SK-N-SH treated with all-trans-retinoic acid at 6 μM for 48 hours (cell line): ENCODE measurements at regions not wholly inside any gene's neighbourhood (a gene's known extent, or its start where the extent isn't known, plus 50 kb on each side); places are given as distances from the start of the nearest gene placed in this dataset.

Source experiments
- ATAC-seq: fragments of 200-7000 bp; cut with Tn5 transposase; 3 replicates; pipeline ENCODE4 v1.9.1; 2020; ENCODE audit warnings: mild to moderate bottlenecking, moderate library complexity
- ARNTL ChIP-seq: fragments of 450-650 bp; formaldehyde crosslinking; IDR thresholded peaks from 2 replicates; pipeline ENCODE4 v1.5.0; 2020; ENCODE audit warnings: low read depth, mild to moderate bottlenecking, moderate library complexity, borderline replicate concordance
- BACH2 ChIP-seq: fragments of 250-450 bp; sonication (Bioruptor Pico); IDR thresholded peaks from 2 replicates; pipeline ENCODE4 v1.9.0; 2021; ENCODE audit warnings: mild to moderate bottlenecking, borderline replicate concordance
- ESRRG ChIP-seq: fragments of 250-450 bp; sonication (Bioruptor Pico); IDR thresholded peaks from 2 replicates; pipeline ENCODE4 v1.6.1; 2021; ENCODE audit warnings: mild to moderate bottlenecking
- GLIS3 ChIP-seq: fragments of 250-450 bp; sonication (Bioruptor Pico); IDR thresholded peaks from 2 replicates; pipeline ENCODE4 v1.5.0; 2020; ENCODE audit warnings: mild to moderate bottlenecking, moderate library complexity
- ISL1 ChIP-seq: fragments of 250-450 bp; sonication (Bioruptor Pico); IDR thresholded peaks from 2 replicates; pipeline ENCODE4 v2.1.2; 2022; ENCODE audit warnings: mild to moderate bottlenecking, moderate library complexity
- OSR1 ChIP-seq: fragments of 250-450 bp; sonication (Bioruptor Pico); IDR thresholded peaks from 2 replicates; pipeline ENCODE4 v1.8.0; 2022; ENCODE audit warnings: moderate library complexity, mild to moderate bottlenecking, inconsistent platforms
- PPARA ChIP-seq: fragments of 250-450 bp; sonication (Bioruptor Pico); IDR thresholded peaks from 2 replicates; pipeline ENCODE4 v1.5.0; 2020; ENCODE audit warnings: mild to moderate bottlenecking, borderline replicate concordance
- SNAI2 ChIP-seq: fragments of 250-450 bp; sonication (Bioruptor Pico); IDR thresholded peaks from 2 replicates; pipeline ENCODE4 v1.5.0; 2020; ENCODE audit warnings: mild to moderate bottlenecking, moderate library complexity
- TCF4 ChIP-seq: fragments of 250-450 bp; sonication (Bioruptor Pico); IDR thresholded peaks from 2 replicates; pipeline ENCODE4 v1.8.0; 2021; ENCODE audit warnings: mild to moderate bottlenecking, moderate library complexity, borderline replicate concordance
- TOX ChIP-seq: fragments of 250-450 bp; sonication (Bioruptor Pico); IDR thresholded peaks from 2 replicates; pipeline ENCODE4 v1.8.0; 2021; ENCODE audit warnings: mild to moderate bottlenecking, moderate library complexity, borderline replicate concordance
- ZC3H10 ChIP-seq: fragments of 250-450 bp; sonication (Bioruptor Pico); IDR thresholded peaks from 2 replicates; pipeline ENCODE4 v1.5.1; 2021; ENCODE audit warnings: mild to moderate bottlenecking, moderate library complexity
- ZFP3 ChIP-seq: fragments of 250-450 bp; sonication (Bioruptor Pico); IDR thresholded peaks from 2 replicates; pipeline ENCODE4 v1.5.0; 2020; ENCODE audit warnings: mild to moderate bottlenecking, moderate library complexity
- ZNF565 ChIP-seq: fragments of 450-650 bp; formaldehyde crosslinking; conservative IDR thresholded peaks from 2 replicates; pipeline ENCODE4 v1.5.0; 2020; ENCODE audit warnings: low read depth, mild to moderate bottlenecking, moderate library complexity
- ZNF70 ChIP-seq: fragments of 450-650 bp; formaldehyde crosslinking; IDR thresholded peaks from 2 replicates; pipeline ENCODE4 v1.5.0; 2020; ENCODE audit warnings: mild to moderate bottlenecking, moderate library complexity
- TF ChIP-seq, protein P1 (sequence below): fragments of 250-450 bp; sonication (Bioruptor Pico); IDR thresholded peaks from 2 replicates; pipeline ENCODE4 v1.8.0; 2021; ENCODE audit warnings: low read depth, mild to moderate bottlenecking, moderate library complexity, borderline replicate concordance
- TF ChIP-seq, protein P2 (sequence below): fragments of 250-450 bp; sonication (Bioruptor Pico); IDR thresholded peaks from 2 replicates; pipeline ENCODE4 v1.5.1; 2020; ENCODE audit warnings: low read depth, mild to moderate bottlenecking, moderate library complexity
- TF ChIP-seq, protein P3 (sequence below): fragments of 250-450 bp; sonication (Bioruptor Pico); IDR thresholded peaks from 2 replicates; pipeline ENCODE4 v1.5.1; 2021; ENCODE audit warnings: mild to moderate bottlenecking, moderate library complexity
- TF ChIP-seq, protein P4 (sequence below): fragments of 250-450 bp; sonication (Bioruptor Pico); IDR thresholded peaks from 2 replicates; pipeline ENCODE4 v1.8.0; 2020; ENCODE audit warnings: mild to moderate bottlenecking, moderate library complexity, borderline replicate concordance

DNA sequence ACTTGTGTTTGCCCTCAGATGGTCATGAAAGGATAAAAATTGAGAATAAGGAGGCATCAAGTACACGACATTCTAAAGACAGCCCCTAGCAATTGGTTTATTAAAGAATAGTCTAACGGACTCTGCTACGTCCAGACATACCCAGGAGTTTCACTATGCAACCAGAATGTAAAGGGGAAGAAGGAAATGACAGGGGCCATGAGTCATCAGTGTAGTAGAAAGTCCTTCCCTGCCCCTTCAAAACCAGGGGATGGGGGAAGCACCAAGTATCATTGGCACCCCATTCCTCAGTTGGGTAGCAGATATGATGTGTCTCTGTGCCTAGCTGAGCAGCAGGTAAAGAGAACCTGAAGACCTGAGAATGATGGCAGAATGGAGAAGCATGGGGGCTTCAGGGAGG, 367.4 kb downstream of the IL20RB start:
- no peak for ATAC-seq
- no peak for TF ChIP-seq GLIS3 (CRISPR knock-in tag)
- TF ChIP-seq ZFP3 = no peak
- no peak for TF ChIP-seq OSR1 (CRISPR knock-in tag)
- TF ChIP-seq PPARA (CRISPR knock-in tag) = no peak
- no peak for TF ChIP-seq ZNF70 (CRISPR knock-in tag)
- TF ChIP-seq TCF4 (CRISPR knock-in tag) = no peak
- no peak for TF ChIP-seq BACH2 (CRISPR knock-in tag)
- TF ChIP-seq ZNF565 = no peak
- TF ChIP-seq ESRRG (CRISPR knock-in tag) = no peak
- TF ChIP-seq SNAI2 (CRISPR knock-in tag) = no peak
- no peak for TF ChIP-seq TOX (CRISPR knock-in tag)
- TF ChIP-seq, protein P1, sequence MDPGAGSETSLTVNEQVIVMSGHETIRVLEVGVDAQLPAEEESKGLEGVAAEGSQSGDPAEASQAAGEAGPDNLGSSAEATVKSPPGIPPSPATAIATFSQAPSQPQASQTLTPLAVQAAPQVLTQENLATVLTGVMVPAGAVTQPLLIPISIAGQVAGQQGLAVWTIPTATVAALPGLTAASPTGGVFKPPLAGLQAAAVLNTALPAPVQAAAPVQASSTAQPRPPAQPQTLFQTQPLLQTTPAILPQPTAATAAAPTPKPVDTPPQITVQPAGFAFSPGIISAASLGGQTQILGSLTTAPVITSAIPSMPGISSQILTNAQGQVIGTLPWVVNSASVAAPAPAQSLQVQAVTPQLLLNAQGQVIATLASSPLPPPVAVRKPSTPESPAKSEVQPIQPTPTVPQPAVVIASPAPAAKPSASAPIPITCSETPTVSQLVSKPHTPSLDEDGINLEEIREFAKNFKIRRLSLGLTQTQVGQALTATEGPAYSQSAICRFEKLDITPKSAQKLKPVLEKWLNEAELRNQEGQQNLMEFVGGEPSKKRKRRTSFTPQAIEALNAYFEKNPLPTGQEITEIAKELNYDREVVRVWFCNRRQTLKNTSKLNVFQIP (CRISPR knock-in tag) = no peak
- TF ChIP-seq, protein P2, sequence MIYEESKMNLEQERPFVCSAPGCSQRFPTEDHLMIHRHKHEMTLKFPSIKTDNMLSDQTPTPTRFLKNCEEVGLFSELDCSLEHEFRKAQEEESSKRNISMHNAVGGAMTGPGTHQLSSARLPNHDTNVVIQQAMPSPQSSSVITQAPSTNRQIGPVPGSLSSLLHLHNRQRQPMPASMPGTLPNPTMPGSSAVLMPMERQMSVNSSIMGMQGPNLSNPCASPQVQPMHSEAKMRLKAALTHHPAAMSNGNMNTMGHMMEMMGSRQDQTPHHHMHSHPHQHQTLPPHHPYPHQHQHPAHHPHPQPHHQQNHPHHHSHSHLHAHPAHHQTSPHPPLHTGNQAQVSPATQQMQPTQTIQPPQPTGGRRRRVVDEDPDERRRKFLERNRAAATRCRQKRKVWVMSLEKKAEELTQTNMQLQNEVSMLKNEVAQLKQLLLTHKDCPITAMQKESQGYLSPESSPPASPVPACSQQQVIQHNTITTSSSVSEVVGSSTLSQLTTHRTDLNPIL (CRISPR knock-in tag) = no peak
- TF ChIP-seq ISL1 (CRISPR knock-in tag) = no peak
- TF ChIP-seq, protein P3, sequence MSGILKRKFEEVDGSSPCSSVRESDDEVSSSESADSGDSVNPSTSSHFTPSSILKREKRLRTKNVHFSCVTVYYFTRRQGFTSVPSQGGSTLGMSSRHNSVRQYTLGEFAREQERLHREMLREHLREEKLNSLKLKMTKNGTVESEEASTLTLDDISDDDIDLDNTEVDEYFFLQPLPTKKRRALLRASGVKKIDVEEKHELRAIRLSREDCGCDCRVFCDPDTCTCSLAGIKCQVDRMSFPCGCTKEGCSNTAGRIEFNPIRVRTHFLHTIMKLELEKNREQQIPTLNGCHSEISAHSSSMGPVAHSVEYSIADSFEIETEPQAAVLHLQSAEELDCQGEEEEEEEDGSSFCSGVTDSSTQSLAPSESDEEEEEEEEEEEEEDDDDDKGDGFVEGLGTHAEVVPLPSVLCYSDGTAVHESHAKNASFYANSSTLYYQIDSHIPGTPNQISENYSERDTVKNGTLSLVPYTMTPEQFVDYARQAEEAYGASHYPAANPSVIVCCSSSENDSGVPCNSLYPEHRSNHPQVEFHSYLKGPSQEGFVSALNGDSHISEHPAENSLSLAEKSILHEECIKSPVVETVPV (CRISPR knock-in tag) = no peak

DNA sequence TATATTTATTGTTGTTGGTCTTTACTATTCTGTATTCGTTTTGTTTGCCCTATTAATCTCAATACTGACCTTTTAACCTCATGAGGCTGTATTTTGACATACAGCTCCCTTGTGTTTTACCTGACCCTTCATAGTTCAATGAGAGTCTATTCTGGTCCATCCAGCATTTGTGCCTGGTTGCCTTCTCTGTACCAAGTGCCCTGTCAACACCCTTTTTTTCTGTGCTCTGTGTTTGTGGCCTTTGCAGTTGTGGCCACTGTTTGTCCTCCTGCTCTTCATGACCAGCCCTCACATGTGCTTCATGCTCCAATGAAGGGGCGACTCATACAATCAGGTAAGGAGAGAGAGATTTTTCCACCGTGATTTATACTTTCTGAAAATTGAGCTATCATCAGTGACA, 368.2 kb downstream of the IL20RB start:
- ATAC-seq = no peak
- TF ChIP-seq ZC3H10 (CRISPR knock-in tag) = no peak
- TF ChIP-seq GLIS3 (CRISPR knock-in tag) = no peak
- TF ChIP-seq, protein P1 (CRISPR knock-in tag) = no peak
- TF ChIP-seq, protein P4, sequence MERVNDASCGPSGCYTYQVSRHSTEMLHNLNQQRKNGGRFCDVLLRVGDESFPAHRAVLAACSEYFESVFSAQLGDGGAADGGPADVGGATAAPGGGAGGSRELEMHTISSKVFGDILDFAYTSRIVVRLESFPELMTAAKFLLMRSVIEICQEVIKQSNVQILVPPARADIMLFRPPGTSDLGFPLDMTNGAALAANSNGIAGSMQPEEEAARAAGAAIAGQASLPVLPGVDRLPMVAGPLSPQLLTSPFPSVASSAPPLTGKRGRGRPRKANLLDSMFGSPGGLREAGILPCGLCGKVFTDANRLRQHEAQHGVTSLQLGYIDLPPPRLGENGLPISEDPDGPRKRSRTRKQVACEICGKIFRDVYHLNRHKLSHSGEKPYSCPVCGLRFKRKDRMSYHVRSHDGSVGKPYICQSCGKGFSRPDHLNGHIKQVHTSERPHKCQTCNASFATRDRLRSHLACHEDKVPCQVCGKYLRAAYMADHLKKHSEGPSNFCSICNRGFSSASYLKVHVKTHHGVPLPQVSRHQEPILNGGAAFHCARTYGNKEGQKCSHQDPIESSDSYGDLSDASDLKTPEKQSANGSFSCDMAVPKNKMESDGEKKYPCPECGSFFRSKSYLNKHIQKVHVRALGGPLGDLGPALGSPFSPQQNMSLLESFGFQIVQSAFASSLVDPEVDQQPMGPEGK (CRISPR knock-in tag) = no peak
- no peak for TF ChIP-seq PPARA (CRISPR knock-in tag)
- TF ChIP-seq, protein P2 (CRISPR knock-in tag) = no peak
- no peak for TF ChIP-seq OSR1 (CRISPR knock-in tag)
- no peak for TF ChIP-seq ARNTL (CRISPR knock-in tag)

DNA sequence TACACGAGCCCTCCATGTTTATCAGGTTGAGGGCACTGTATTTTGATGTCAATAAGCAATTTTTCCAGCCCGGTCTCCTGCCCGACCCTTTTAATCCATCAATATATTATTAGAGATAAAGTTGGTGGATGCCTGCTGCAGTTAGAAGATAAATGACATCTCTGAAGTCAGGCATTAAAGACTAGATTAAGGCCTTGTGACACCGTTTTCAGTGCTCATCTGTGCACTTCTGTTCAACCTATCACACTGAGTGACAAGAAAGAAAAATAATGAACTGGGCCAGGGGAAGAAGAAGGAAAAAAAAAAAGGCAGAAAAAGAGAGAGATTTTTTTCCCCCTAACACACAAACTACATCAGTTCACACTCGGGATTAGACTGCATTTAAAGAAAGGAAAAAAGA, 371.8 kb downstream of the IL20RB start:
- TF ChIP-seq, protein P1 (CRISPR knock-in tag) = no peak
- TF ChIP-seq GLIS3 (CRISPR knock-in tag) = no peak
- TF ChIP-seq ZNF565 = no peak
- ATAC-seq = no peak
